Kidney epithelial cell (primary cell): ENCODE measurements at regions not wholly inside any gene's neighbourhood (a gene's known extent, or its start where the extent isn't known, plus 50 kb on each side); places are given as distances from the start of the nearest gene placed in this dataset.

Experiments
- DNase-seq: peaks from one replicate; pipeline ENCODE4 v3.0.0-alpha.2; 2010; ENCODE audit warnings: low read depth
- H3K27me3 ChIP-seq: 2 replicates; pipeline ENCODE4 v1.6.0; 2011; ENCODE audit warnings: low read length; ENCODE audit not compliant: control insufficient read depth, insufficient read depth
- H3K36me3 ChIP-seq: 2 replicates; pipeline ENCODE4 v1.5.1; 2011; ENCODE audit warnings: low read length; ENCODE audit not compliant: control insufficient read depth, insufficient read depth
- H3K4me3 ChIP-seq: 2 replicates; pipeline ENCODE4 v1.5.1; 2011; ENCODE audit warnings: low read depth, mild to moderate bottlenecking, control low read depth, low read length
- CTCF ChIP-seq: IDR thresholded peaks from 2 replicates; pipeline ENCODE4 v1.5.1; 2011; ENCODE audit warnings: mild to moderate bottlenecking, moderate library complexity, low read length, control low read depth, inconsistent platforms; ENCODE audit not compliant: insufficient read depth, poor library complexity, severe bottlenecking

- H3K4me3 ChIP-seq = no peak overlapping the region
- H3K27me3 ChIP-seq = no peaks in the 10 kb centered on the region
- TF ChIP-seq CTCF = no peak
- H3K36me3 ChIP-seq = no peaks in the 10 kb centered on the region
- DNase-seq = no peak
Measured at GRCh38 chr5:86971034-86971571, 296.6 kb upstream of the RASA1 start.

- no peak for DNase-seq
- no peak overlapping the region for H3K4me3 ChIP-seq
Measured at GRCh38 chr5:86974955-86975354, 292.7 kb upstream of the RASA1 start.

GRCh38 chr5:86977190-86977589 is 290.5 kb upstream of the RASA1 start:
- TF ChIP-seq CTCF = no peak
- Histone ChIP-seq H3K4me3 (no peak overlapping the region), H3K36me3 (no peaks in the 10 kb centered on the region), H3K27me3 (no peaks in the 10 kb centered on the region)
- DNase-seq = no peak

More at GRCh38 chr5:86974955-86975354, 292.7 kb upstream of the RASA1 start:
- Histone ChIP-seq H3K36me3 (no peaks in the 10 kb centered on the region), H3K27me3 (no peaks in the 10 kb centered on the region)
- TF ChIP-seq CTCF = no peak

- no peak for DNase-seq
- no peaks in the 10 kb centered on the region for H3K36me3 ChIP-seq
- H3K4me3 ChIP-seq = no peak overlapping the region
- H3K27me3 ChIP-seq = no peaks in the 10 kb centered on the region
- TF ChIP-seq CTCF = no peak
Measured at GRCh38 chr5:86977808-86978207, 289.9 kb upstream of the RASA1 start.

DNA sequence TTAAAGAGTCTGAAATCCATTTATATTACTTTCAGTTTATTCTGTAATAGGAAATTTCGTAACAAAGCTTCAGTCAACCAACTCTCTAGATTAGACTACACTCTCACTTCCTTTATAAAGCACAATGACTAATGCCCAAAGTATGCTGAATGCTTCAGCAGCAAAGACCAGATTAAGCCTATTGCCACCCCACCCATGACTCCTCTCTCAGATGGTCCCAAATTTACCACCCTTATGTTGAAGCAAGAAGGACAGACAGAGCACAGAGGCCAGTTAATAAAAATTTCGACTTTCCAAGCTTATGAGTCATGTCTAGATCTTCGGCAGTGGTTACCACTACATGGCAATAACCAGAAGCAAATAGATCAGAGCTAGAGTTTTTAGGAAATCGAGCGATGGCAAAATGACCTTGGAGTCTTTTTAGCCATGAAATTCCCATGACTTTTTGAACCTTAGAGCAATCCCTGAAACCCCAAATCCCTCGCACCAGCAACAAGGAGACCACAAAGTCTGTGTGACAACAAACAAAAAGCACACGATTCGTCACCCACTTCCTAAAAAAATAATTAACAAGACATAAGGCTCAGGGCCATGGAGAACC is 287.8 kb upstream of the RASA1 start:
- H3K4me3 ChIP-seq = no peak overlapping the region
- peak; percentile 39 for DNase-seq
- H3K36me3 ChIP-seq = no peaks in the 10 kb centered on the region
- no peak for TF ChIP-seq CTCF
- H3K27me3 ChIP-seq = no peaks in the 10 kb centered on the region

DNA sequence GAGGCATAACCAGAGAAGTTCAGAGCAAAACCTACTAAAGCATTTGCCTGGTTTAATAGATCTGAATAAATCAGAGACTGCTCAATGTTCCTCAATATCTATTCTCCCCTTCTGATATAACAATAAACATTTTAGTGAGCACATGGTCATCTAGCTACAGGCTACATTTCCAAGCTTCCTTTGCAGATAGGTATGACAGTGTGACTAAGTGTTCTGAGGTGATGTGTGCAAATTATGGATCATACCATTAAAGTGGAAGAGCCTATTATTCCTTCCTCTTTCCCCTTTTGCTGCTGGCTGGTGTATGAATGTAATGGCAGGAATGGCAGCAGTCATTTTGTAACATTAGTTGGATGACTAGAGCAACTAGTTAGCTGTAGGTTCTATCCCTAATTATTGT is 285.8 kb upstream of the RASA1 start:
- H3K27me3 ChIP-seq = no peaks in the 10 kb centered on the region
- no peak overlapping the region for H3K4me3 ChIP-seq
- DNase-seq = no peak
- no peak for TF ChIP-seq CTCF
- H3K36me3 ChIP-seq = no peaks in the 10 kb centered on the region
